GM19328 (cell line): ENCODE measurements at regions not wholly inside any gene's neighbourhood (a gene's known extent, or its start where the extent isn't known, plus 50 kb on each side); places are given as distances from the start of the nearest gene placed in this dataset.

Experiments
- ATAC-seq: cut with Tn5 transposase; IDR thresholded peaks from one replicate; pipeline ENCODE4 v1.9.1; 2021; ENCODE audit warnings: mild to moderate bottlenecking, moderate library complexity; ENCODE audit not compliant: unreplicated experiment

DNA sequence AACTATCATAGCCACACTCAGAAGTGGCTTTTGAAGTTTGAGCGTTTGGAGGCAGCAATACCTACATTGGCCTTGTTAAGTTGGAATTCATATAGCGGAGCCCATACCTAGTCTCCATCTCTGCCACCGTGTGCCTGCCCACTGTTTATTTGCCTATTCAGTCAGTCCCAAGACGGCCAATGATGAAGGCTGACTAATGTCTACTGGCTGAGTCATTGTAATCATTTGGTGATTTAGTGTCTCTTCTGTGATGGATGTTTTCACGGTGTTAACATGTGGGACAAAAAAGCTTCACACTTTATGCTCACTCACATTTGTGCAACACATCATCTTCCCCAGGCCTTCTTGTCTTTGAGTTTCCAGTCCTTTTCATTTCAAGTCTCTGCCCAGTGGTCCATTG, 92.6 kb upstream of the PBX1 start:
- no peak for ATAC-seq

DNA sequence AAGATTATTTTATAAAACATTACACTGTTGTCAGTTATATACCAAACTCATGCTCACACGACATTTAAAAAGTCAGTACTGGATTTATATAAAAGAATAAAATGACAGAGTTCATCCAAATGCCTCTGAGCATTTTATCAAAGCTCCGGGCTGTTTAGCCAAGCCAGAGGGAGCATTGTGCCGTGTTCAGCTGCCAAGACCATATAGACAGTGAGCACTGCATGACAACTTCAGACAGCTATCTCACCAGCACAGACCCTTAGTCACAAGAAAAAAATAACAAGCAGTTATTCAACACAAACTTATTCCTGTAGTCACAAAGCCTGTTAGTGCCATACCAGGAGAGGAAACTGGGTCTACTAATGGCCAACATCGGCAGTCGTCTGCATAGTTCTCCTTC, 88.0 kb upstream of the PBX1 start:
- ATAC-seq = no peak

DNA sequence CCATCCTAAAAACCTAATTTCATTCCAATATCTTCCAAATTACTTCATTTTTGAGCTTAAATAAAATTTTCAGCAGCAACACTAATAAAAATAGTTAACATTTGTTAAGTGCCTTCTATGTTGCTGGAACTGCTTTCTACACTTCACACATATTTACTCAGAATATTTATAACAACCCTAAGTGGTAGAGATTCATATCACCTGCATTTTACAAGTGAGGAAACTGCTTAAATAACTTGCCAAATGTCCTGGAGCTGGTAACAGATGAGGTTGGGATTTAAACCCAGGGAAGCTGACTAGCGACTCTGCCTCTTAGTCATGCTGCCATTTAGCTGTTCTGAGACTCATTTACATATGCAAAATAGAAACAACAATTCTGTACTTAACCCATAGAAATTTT, 86.1 kb upstream of the PBX1 start:
- no peak for ATAC-seq

DNA sequence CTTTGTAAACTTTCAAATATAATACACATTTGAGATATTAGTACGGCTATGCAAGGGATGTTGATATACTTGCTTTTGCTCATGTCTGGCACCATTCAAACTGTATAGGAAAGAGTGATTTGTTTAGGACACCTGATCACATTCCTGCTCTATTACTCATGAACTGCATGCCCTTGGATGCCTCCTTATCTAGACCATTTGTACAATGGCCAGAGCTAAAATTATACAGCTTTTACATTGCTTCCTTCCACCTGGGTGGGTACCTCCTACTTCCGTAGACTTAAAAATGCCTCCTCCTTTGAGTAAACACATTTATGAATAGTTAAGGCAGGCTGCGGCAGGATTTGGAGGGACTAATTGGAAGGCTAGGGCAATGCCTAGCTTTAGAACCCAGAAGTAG, 85.4 kb upstream of the PBX1 start:
- ATAC-seq = no peak

DNA sequence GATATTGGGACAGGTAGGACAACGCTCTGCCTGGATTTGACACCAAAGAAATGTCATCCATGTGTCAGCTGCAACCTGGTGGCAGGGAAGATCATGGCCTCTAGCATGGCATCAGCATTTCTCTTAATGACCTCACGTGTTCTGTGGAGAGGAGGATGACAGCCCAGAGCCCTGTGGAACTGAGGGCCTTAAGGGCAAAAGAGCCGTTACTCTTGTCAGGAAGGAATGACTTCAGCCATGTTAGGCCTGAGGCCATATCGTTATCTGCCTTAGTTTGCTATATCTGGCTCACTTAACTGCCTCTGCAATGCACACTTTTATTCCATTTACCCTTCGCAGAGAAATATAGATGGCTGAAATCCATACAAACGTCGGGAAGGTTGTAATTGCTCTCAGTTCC, 83.2 kb upstream of the PBX1 start:
- no peak for ATAC-seq

GRCh38 chr1:164477343-164477742, 81.6 kb upstream of the PBX1 start:
- no peak for ATAC-seq

DNA sequence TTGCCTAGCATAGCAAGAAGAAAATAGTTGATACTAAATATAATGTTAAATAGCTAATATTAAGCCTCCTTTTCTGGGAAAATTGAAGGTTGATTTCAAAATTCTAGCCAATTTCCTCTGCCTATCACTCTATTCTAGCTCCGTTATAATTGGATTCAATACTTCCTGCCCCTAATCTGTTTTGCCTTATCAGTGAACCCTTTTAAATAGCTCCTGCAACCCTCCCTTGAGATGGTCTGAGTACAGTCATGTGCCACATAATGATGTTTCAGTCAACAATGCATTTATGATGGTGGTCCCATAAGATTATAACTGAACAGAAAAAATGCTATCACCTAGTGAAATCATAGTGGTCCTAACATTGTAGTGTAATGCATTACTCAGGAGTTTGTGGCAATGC, 79.7 kb upstream of the PBX1 start:
- ATAC-seq = no peak

GRCh38 chr1:164480285-164480907, 78.6 kb upstream of the PBX1 start:
- ATAC-seq = no peak

- no peak for ATAC-seq
Measured at GRCh38 chr1:164495905-164496304, 63.1 kb upstream of the PBX1 start.

- ATAC-seq = no peak
Measured at GRCh38 chr1:164498792-164499191, 60.2 kb upstream of the PBX1 start.

GRCh38 chr1:164504749-164505148, 54.2 kb upstream of the PBX1 start:
- no peak for ATAC-seq
